ENCODE measurements at regions not wholly inside any gene's neighbourhood (a gene's known extent, or its start where the extent isn't known, plus 50 kb on each side); places are given as distances from the start of the nearest gene placed in this dataset.

- TF ChIP-seq CTCF (IDR thresholded peaks at IDR 0.05; ENCODE audit: low read length) (no peak), EZH2 (IDR thresholded peaks at IDR 0.05; ENCODE audit: borderline replicate concordance, low read length) (no peak)
These were observed 209.6 kb upstream of the ST8SIA4 start for GRCh38 chr5:101112645-101113044.
